Osteocyte (in vitro differentiated cells): ENCODE measurements at regions not wholly inside any gene's neighbourhood (a gene's known extent, or its start where the extent isn't known, plus 50 kb on each side); places are given as distances from the start of the nearest gene placed in this dataset.

Experiments
- DNase-seq: peaks from one replicate; pipeline ENCODE4 v3.0.0; 2021; ENCODE audit warnings: mixed read lengths; ENCODE audit not compliant: unreplicated experiment; ENCODE audit errors: extremely low spot score
- H3K27ac Mint-ChIP-seq: one replicate; pipeline ENCODE4 v1.8.0; 2021; ENCODE audit warnings: mild to moderate bottlenecking, mixed read lengths; ENCODE audit not compliant: unreplicated experiment
- H3K27me3 Mint-ChIP-seq: one replicate; pipeline ENCODE4 v1.8.0; 2021; ENCODE audit warnings: mixed read lengths; ENCODE audit not compliant: unreplicated experiment
- H3K36me3 Mint-ChIP-seq: one replicate; pipeline ENCODE4 v1.8.0; 2021; ENCODE audit warnings: mixed read lengths; ENCODE audit not compliant: unreplicated experiment
- H3K4me1 Mint-ChIP-seq: one replicate; pipeline ENCODE4 v1.8.0; 2021; ENCODE audit warnings: mixed read lengths; ENCODE audit not compliant: unreplicated experiment
- H3K4me3 Mint-ChIP-seq: one replicate; pipeline ENCODE4 v1.8.0; 2021; ENCODE audit warnings: mild to moderate bottlenecking, moderate library complexity, mixed read lengths; ENCODE audit not compliant: unreplicated experiment
- H3K9me3 Mint-ChIP-seq: one replicate; pipeline ENCODE4 v1.8.0; 2021; ENCODE audit warnings: mixed read lengths; ENCODE audit not compliant: unreplicated experiment
- CTCF ChIP-seq: fragments of 200-600 bp; sonication (generic); IDR thresholded peaks from 2 replicates; pipeline ENCODE4 v1.5.0; 2021; ENCODE audit warnings: antibody characterized with exemption, mild to moderate bottlenecking, moderate library complexity

DNA sequence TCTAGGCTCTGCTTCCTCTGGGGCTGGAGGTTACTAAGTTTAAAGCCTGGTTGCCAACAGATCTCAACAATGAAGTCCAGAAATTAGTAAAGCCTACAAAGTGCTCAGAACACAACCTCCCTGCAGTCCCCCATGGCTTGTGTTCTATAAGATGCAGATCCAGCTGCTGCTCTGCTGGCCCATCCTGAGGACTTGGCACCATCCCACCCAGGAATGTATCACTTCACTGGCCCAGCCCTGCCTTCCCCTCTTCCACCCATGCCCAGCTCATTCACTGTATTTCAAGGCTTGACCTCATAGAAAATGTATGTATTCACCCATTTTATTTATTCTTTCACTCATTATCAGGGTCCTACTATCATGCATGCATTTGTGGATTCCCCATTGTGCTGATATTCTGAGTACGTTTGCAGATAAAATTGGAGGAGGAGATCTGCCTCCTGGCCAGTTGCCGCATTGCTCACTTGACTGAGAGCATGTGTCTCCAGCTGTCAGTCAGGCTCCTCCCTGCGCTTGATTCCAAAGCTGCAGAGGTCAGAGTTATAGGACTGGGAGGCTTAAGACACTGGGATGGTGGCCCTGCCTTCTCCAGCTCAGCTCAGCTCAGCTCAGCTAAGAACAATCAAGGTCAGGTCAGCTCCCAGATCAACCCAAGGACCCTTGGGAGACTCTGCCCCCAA is 104.8 kb downstream of the MAFB start:
- H3K27me3 Mint-ChIP-seq = peaks cover 51% of the 10 kb centered on the region
- TF ChIP-seq CTCF = no peak
- DNase-seq = no peak
- H3K4me1 Mint-ChIP-seq = no peaks in the 10 kb centered on the region
- no peak overlapping the region for H3K4me3 Mint-ChIP-seq
- H3K27ac Mint-ChIP-seq = no peak overlapping the region
- H3K36me3 Mint-ChIP-seq = no peaks in the 10 kb centered on the region
- H3K9me3 Mint-ChIP-seq = no peaks in the 10 kb centered on the region

- H3K4me1 Mint-ChIP-seq = no peaks in the 10 kb centered on the region
Observed at GRCh38 chr20:40583636-40584035, 105.4 kb downstream of the MAFB start.

DNA sequence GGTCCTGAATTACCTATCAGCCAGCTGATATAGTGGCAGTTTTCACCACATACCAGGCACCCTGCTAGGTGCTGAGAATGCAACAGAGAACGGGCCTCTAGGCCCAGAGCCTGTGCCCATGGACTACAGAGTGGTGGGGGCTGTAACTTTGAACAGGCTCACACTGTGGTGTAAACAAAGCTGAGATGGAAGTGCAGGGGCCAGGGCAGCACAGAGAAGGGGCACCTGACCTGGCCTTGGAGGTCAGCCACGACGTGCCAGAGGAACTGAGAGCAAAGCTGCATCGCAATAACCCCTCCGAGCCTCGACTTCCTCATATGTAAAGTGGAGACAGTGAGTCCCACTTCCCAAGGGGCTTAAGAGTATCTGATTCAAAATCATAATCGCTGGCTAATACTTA is 105.8 kb downstream of the MAFB start:
- DNase-seq = no peak
- no peak for TF ChIP-seq CTCF
- Mint-ChIP-seq H3K4me3 (no peak overlapping the region), H3K27me3 (peaks cover 50% of the 10 kb centered on the region), H3K4me1 (no peaks in the 10 kb centered on the region), H3K27ac (no peak overlapping the region), H3K9me3 (no peaks in the 10 kb centered on the region), H3K36me3 (no peaks in the 10 kb centered on the region)

More at GRCh38 chr20:40583636-40584035, 105.4 kb downstream of the MAFB start:
- no peak overlapping the region for H3K27ac Mint-ChIP-seq
- H3K36me3 Mint-ChIP-seq = no peaks in the 10 kb centered on the region
- no peak overlapping the region for H3K4me3 Mint-ChIP-seq
- TF ChIP-seq CTCF = no peak
- H3K27me3 Mint-ChIP-seq = peaks cover 49% of the 10 kb centered on the region
- no peaks in the 10 kb centered on the region for H3K9me3 Mint-ChIP-seq
- no peak for DNase-seq

- Mint-ChIP-seq H3K27ac (no peak overlapping the region), H3K36me3 (no peaks in the 10 kb centered on the region), H3K27me3 (peaks cover 54% of the 10 kb centered on the region), H3K4me3 (no peak overlapping the region), H3K4me1 (no peaks in the 10 kb centered on the region), H3K9me3 (no peaks in the 10 kb centered on the region)
- DNase-seq = no peak
- no peak for TF ChIP-seq CTCF
Observed at GRCh38 chr20:40582531-40582930, 106.5 kb downstream of the MAFB start.

DNA sequence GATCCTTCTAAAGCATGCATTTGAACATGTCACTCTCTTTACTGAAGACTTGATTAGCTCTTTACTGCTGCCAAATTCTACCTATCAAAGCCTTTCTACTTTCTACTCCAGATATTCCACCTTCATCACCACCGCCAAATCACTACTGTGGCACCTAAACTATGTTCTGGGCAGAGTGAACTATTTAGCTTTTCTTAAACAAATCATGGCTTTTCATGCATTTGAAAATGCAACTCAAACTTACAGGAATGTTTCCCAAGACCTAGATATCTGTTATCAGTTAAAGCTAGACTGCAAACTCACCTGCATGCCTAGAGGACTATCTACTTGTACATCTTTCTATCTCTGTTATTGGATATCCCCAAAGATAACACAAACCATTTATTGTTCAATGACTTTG is 109.3 kb downstream of the MAFB start:
- DNase-seq = no peak
- peaks cover 62% of the 10 kb centered on the region for H3K27me3 Mint-ChIP-seq
- no peaks in the 10 kb centered on the region for H3K4me1 Mint-ChIP-seq
- no peaks in the 10 kb centered on the region for H3K9me3 Mint-ChIP-seq
- H3K4me3 Mint-ChIP-seq = no peak overlapping the region
- TF ChIP-seq CTCF = no peak
- no peak overlapping the region for H3K27ac Mint-ChIP-seq
- no peaks in the 10 kb centered on the region for H3K36me3 Mint-ChIP-seq
